ENCODE measurements at regions not wholly inside any gene's neighbourhood (a gene's known extent, or its start where the extent isn't known, plus 50 kb on each side); places are given as distances from the start of the nearest gene placed in this dataset.

DNA sequence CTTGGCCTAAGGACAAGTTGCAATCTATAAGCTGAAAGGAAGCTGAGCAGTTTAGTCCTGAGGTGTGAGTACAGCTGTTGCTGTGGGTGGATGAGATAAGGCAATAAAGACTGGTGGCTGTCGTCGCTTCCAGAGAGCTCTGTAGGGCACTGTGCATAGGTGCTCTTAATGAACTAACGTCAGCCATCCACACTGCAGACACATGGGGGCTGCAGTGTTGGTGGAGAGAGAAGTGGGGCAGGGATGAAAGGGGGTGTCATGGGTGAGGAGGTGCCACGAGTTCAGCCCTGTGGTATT is 139.9 kb upstream of the IRX3 start:
- Histone ChIP-seq H3K9me3 (peaks cover 10% of the 10 kb centered on the region), H3K4me1 (peaks cover 6% of the 10 kb centered on the region; the same call in 1 of the 3 replicates), H3K4me2 (no peak overlapping the region), H3K27ac (no peak overlapping the region), H3K4me3 (no peak overlapping the region)
- ATAC-seq = no peak
- FAIRE-seq = no peak
- no peak for TF ChIP-seq MAFK (IDR thresholded peaks at IDR 0.05; ENCODE audit: partially characterized antibody)
- no peak for TF ChIP-seq HDAC2 (IDR thresholded peaks at IDR 0.05)
- TF ChIP-seq EP300 (IDR thresholded peaks at IDR 0.05) = no peak
- TF ChIP-seq POLR2A (IDR thresholded peaks at IDR 0.05; ENCODE audit: low read length) = no peak
- no peak for TF ChIP-seq EHMT2 (IDR thresholded peaks at IDR 0.05; ENCODE audit: low read depth)
- TF ChIP-seq, protein P1, sequence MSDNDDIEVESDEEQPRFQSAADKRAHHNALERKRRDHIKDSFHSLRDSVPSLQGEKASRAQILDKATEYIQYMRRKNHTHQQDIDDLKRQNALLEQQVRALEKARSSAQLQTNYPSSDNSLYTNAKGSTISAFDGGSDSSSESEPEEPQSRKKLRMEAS (IDR thresholded peaks at IDR 0.05) = no peak
- no peak for TF ChIP-seq MYC (IDR thresholded peaks at IDR 0.05; ENCODE audit: borderline replicate concordance, low read length)
- no peak for TF ChIP-seq HOXA7 (CRISPR knock-in tag; IDR thresholded peaks at IDR 0.05)
- TF ChIP-seq CHD4 (IDR thresholded peaks at IDR 0.05; ENCODE audit: borderline replicate concordance) = no peak
- TF ChIP-seq, protein P2, sequence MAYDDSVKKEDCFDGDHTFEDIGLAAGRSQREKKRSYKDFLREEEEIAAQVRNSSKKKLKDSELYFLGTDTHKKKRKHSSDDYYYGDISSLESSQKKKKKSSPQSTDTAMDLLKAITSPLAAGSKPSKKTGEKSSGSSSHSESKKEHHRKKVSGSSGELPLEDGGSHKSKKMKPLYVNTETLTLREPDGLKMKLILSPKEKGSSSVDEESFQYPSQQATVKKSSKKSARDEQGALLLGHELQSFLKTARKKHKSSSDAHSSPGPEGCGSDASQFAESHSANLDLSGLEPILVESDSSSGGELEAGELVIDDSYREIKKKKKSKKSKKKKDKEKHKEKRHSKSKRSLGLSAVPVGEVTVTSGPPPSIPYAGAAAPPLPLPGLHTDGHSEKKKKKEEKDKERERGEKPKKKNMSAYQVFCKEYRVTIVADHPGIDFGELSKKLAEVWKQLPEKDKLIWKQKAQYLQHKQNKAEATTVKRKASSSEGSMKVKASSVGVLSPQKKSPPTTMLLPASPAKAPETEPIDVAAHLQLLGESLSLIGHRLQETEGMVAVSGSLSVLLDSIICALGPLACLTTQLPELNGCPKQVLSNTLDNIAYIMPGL (CRISPR knock-in tag; IDR thresholded peaks at IDR 0.05; ENCODE audit: borderline replicate concordance) = no peak
- no peak for TF ChIP-seq ZSCAN20 (CRISPR knock-in tag; IDR thresholded peaks at IDR 0.05)
- no peak for TF ChIP-seq RNF2 (IDR thresholded peaks at IDR 0.05; ENCODE audit: borderline replicate concordance, low read depth)
- 58% methylated on average over 4 of the region's 4 CpGs for WGBS (ENCODE audit: missing lambda C conversion rate)
- CTCF ChIA-PET = no interaction called here
- POLR2A ChIA-PET = no interaction called here
- DNase-seq (ENCODE audit: low read depth in 1 of 2, low spot score in 1 of 2) = no peak

- DNase-seq (ENCODE audit: low read depth in 1 of 2, low spot score in 1 of 2) = no peak
- Histone ChIP-seq H3K9me3 (peaks cover 10% of the 10 kb centered on the region), H3K4me1 (peaks cover 5% of the 10 kb centered on the region; the same call in 1 of the 3 replicates), H3K4me3 (no peak overlapping the region), H3K4me2 (no peak overlapping the region), H3K27ac (no peak overlapping the region)
- CTCF ChIA-PET = no interaction called here
- TF ChIP-seq, protein P3, sequence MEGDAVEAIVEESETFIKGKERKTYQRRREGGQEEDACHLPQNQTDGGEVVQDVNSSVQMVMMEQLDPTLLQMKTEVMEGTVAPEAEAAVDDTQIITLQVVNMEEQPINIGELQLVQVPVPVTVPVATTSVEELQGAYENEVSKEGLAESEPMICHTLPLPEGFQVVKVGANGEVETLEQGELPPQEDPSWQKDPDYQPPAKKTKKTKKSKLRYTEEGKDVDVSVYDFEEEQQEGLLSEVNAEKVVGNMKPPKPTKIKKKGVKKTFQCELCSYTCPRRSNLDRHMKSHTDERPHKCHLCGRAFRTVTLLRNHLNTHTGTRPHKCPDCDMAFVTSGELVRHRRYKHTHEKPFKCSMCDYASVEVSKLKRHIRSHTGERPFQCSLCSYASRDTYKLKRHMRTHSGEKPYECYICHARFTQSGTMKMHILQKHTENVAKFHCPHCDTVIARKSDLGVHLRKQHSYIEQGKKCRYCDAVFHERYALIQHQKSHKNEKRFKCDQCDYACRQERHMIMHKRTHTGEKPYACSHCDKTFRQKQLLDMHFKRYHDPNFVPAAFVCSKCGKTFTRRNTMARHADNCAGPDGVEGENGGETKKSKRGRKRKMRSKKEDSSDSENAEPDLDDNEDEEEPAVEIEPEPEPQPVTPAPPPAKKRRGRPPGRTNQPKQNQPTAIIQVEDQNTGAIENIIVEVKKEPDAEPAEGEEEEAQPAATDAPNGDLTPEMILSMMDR (IDR thresholded peaks at IDR 0.05) = no peak
- TF ChIP-seq EP300 (IDR thresholded peaks at IDR 0.05) (no peak), FOSB (CRISPR knock-in tag; IDR thresholded peaks at IDR 0.05) (no peak), BHLHE40 (IDR thresholded peaks at IDR 0.05; ENCODE audit: low read depth, low read length) (no peak), TFCP2L1 (CRISPR knock-in tag; IDR thresholded peaks at IDR 0.05) (no peak), CEBPB (IDR thresholded peaks at IDR 0.05) (no peak), ESRRA (IDR thresholded peaks at IDR 0.05; ENCODE audit: borderline replicate concordance, low read length) (no peak), CBX2 (IDR thresholded peaks at IDR 0.05; ENCODE audit: borderline replicate concordance, low read depth) (no peak)
- POLR2A ChIA-PET = no interaction called here
- whole genome bisulfite sequencing (ENCODE audit: missing lambda C conversion rate) = 46% methylated on average over 12 of the region's 12 CpGs
- no peak for FAIRE-seq
- no peak for ATAC-seq
Observed at GRCh38 chr16:54425681-54426552, 139.3 kb upstream of the IRX3 start.

GRCh38 chr16:54425068-54425467 is 138.5 kb upstream of the IRX3 start:
- no peaks in the 10 kb centered on the region for H3K4me1 ChIP-seq
- FAIRE-seq (no peak), ATAC-seq (no peak), DNase-seq (ENCODE audit: low read depth in 1 of 2, low spot score in 1 of 2) (no peak)
- ChIA-PET POLR2A (no interaction called here), CTCF (interaction anchor here (1.5 kb wide), 1 partner anchor 142 kb away, joined by 3 read pairs; no protein-coding TSS in a partner anchor)
- no peak overlapping the region for H3K27ac ChIP-seq
- no peak overlapping the region for H3K4me3 ChIP-seq
- H3K9me3 ChIP-seq = peaks cover 8% of the 10 kb centered on the region
- 47% methylated on average over 1 of the region's 1 CpG for WGBS (ENCODE audit: missing lambda C conversion rate)
- no peak overlapping the region for H3K4me2 ChIP-seq
- no peak for TF ChIP-seq ESRRA (IDR thresholded peaks at IDR 0.05; ENCODE audit: borderline replicate concordance, low read length)
- TF ChIP-seq, protein P4, sequence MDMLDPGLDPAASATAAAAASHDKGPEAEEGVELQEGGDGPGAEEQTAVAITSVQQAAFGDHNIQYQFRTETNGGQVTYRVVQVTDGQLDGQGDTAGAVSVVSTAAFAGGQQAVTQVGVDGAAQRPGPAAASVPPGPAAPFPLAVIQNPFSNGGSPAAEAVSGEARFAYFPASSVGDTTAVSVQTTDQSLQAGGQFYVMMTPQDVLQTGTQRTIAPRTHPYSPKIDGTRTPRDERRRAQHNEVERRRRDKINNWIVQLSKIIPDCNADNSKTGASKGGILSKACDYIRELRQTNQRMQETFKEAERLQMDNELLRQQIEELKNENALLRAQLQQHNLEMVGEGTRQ (IDR thresholded peaks at IDR 0.05) = no peak
- TF ChIP-seq TP53 (CRISPR knock-in tag; IDR thresholded peaks at IDR 0.05) = no peak
- TF ChIP-seq, protein P5, sequence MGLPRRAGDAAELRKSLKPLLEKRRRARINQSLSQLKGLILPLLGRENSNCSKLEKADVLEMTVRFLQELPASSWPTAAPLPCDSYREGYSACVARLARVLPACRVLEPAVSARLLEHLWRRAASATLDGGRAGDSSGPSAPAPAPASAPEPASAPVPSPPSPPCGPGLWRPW (IDR thresholded peaks at IDR 0.05) = no peak
- TF ChIP-seq RNF2 (IDR thresholded peaks at IDR 0.05; ENCODE audit: borderline replicate concordance, low read depth) = no peak
- TF ChIP-seq KDM5A (IDR thresholded peaks at IDR 0.05) = no peak
- no peak for TF ChIP-seq REST (IDR thresholded peaks at IDR 0.05)
- TF ChIP-seq CEBPB (IDR thresholded peaks at IDR 0.05) = no peak

Measured in A549 (cell line).